Thyroid gland (tissue), 4 donors: ENCODE measurements at regions not wholly inside any gene's neighbourhood (a gene's known extent, or its start where the extent isn't known, plus 50 kb on each side); places are given as distances from the start of the nearest gene placed in this dataset.

Source experiments
- DNase-seq, 2 donors: peaks; one replicate each; pipeline ENCODE4 v3.0.0-alpha.2; 2019
- H3K27ac ChIP-seq, 3 donors: fragments of 200-600 bp; sonication (generic); 1 replicate in 2 of 3; 2 replicates in 1 of 3; pipeline ENCODE4 v1.5.1; 2016 to 2019; ENCODE audit warnings: mild to moderate bottlenecking in 1 of 3, moderate library complexity in 1 of 3
- H3K27me3 ChIP-seq: fragments of 200-600 bp; sonication (generic); one replicate; pipeline ENCODE4 v1.5.1; 2019
- H3K36me3 ChIP-seq, 2 donors: fragments of 200-600 bp; sonication (generic); one replicate each; pipeline ENCODE4 v1.5.1; 2016 to 2019
- H3K4me1 ChIP-seq, 2 donors: fragments of 200-600 bp; sonication (generic); one replicate each; pipeline ENCODE4 v1.5.1; 2017 to 2019
- H3K4me3 ChIP-seq, 3 donors: fragments of 200-600 bp; sonication (generic); replicated peaks in 1 of 3; 1 replicate in 2 of 3; 2 replicates in 1 of 3; pipeline ENCODE4 v1.5.1; 2016; ENCODE audit warnings: mild to moderate bottlenecking in 1 of 3
- H3K9me3 ChIP-seq: fragments of 200-600 bp; sonication (generic); one replicate; pipeline ENCODE4 v1.5.1; 2017
- POLR2A ChIP-seq, 2 donors: fragments of 450-650 bp; IDR thresholded peaks; one replicate each; pipeline ENCODE4 v1.6.1; 2017; ENCODE audit warnings: antibody characterized with exemption in 2 of 2, mild to moderate bottlenecking in 2 of 2, moderate library complexity in 1 of 2
- WGBS, 2 donors: methylation state at CpG; one replicate each; pipeline ENCODE4 v1.1.5; 2017; 5-methylcytosine and 5-hydroxymethylcytosine counted together
- intact Hi-C: fragments of 100-400 bp; cut with DNase I; formaldehyde crosslinking; loops from one replicate; pipeline ENCODE4 v1.15.1; 2023
- TF ChIP-seq, protein P1 (sequence below), 6 experiments: fragments of 200-600 bp in 3 of 6; fragments of 450-650 bp in 3 of 6; sonication (generic) in 3 of 6; IDR thresholded peaks; one replicate each; pipeline ENCODE4 v1.5.1; 2016 to 2019; ENCODE audit warnings: antibody characterized with exemption in 6 of 6, mild to moderate bottlenecking in 2 of 6, inconsistent platforms in 1 of 6, moderate library complexity in 1 of 6

DNA sequence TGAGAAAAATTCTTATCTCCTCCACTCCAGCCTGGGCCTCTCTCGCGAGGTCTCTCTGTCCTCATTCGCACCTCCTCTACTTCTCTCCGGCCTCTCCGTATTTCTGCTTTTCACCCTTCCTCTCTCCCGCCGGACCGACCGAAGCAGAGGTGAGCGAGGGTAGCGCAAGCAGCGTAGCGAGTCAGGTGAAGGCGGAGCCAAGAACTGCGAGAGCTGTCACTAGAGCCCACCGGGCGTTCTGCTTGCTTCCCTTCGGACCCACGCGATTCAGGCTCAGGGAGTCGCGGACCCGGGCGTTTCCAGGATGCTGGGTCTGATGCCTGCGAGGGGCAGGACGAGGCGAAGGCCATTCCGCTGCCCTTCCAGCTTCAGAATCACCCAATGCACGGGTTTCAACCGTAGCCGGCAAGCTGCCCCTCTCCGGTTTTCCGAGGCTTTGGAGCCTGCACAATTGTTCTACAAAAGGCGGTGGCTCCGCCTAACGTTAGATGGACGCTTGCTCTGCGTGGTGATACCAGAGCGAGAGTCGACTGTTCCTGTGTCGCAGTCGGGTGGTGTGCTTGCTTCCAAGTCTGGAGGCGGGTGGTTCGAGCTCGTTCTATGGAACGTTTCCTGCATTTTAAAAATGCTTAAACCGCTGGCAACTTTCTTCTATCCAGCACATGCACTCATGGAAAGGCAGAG, 310.2 kb downstream of the FAM72C start:
- WGBS, 2 donors: 5 to 10% methylated on average over 14 to 25 of the region's 47 CpGs

DNA sequence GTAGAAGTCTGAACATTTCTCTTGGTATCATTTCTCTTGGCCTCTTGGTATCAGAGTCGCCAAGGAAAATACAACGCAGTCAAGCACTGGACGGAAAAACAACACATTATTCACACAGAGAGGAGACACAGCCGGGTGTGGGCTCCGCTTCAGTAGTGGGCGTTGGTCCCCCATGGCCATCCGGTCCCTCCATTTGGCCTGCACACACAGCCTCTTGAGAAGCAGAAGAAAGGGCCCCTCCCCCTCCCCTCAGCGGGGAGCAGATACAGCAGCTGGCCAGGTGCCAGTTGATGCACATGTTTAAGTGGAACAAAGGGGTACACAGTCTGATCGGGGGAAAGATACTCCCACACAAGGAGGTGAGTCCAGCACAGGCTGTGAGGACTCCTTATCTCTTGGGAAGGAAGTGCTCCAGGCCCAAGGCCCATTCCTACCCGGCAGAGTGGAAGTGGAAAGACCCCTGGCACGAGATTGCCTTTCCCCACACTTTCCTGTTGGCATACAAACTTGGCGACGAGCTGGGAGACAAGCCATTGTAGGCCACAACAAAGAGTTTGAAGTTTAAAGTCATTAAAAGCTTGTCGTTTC, 311.3 kb downstream of the FAM72C start:
- Histone ChIP-seq H3K27ac (no peak overlapping the region), H3K4me1 (peaks cover 0 to 6% of the 10 kb centered on the region in 2 donors), H3K4me3 (no peak overlapping the region), H3K36me3 (no peaks in the 10 kb centered on the region), H3K9me3 (no peaks in the 10 kb centered on the region), H3K27me3 (no peaks in the 10 kb centered on the region)
- intact Hi-C loops: no loop called here
- 8 to 19% methylated on average over 9 to 13 of the region's 14 CpGs for WGBS, 2 donors
- no peak for TF ChIP-seq POLR2A (IDR thresholded peaks at IDR 0.05)
- TF ChIP-seq, protein P1, sequence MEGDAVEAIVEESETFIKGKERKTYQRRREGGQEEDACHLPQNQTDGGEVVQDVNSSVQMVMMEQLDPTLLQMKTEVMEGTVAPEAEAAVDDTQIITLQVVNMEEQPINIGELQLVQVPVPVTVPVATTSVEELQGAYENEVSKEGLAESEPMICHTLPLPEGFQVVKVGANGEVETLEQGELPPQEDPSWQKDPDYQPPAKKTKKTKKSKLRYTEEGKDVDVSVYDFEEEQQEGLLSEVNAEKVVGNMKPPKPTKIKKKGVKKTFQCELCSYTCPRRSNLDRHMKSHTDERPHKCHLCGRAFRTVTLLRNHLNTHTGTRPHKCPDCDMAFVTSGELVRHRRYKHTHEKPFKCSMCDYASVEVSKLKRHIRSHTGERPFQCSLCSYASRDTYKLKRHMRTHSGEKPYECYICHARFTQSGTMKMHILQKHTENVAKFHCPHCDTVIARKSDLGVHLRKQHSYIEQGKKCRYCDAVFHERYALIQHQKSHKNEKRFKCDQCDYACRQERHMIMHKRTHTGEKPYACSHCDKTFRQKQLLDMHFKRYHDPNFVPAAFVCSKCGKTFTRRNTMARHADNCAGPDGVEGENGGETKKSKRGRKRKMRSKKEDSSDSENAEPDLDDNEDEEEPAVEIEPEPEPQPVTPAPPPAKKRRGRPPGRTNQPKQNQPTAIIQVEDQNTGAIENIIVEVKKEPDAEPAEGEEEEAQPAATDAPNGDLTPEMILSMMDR (IDR thresholded peaks at IDR 0.05): no peak
- DNase-seq: no peak

More for the DNA sequence above, 310.2 kb downstream of the FAM72C start:
- Histone ChIP-seq H3K4me3 (no peak overlapping the region), H3K27ac (no peak overlapping the region), H3K9me3 (no peaks in the 10 kb centered on the region), H3K4me1 (peaks cover 0 to 6% of the 10 kb centered on the region in 2 donors), H3K27me3 (no peaks in the 10 kb centered on the region), H3K36me3 (no peaks in the 10 kb centered on the region)
- no peak for DNase-seq
- TF ChIP-seq, protein P1 (IDR thresholded peaks at IDR 0.05): no peak
- no peak for TF ChIP-seq POLR2A (IDR thresholded peaks at IDR 0.05)
- intact Hi-C loops: no loop called here

DNA sequence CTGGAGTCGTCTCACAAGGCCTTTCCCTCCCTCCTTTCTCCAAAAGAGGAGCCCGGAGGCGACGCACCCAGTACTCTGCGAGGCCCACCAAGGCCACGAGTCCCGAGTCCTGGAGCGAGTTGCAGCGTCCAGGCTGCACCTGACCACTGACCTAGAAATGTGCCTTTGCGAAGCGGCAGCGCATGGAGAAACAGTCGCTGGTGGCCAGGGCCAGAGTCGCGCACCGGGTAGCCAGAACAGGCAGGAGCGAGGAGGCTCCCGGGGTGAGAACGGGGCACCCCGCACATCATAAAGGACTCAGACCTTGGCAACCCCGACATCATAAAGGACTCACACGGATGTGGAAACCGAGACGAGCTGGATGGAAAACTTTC, 318.4 kb downstream of the FAM72C start:
- H3K36me3 ChIP-seq: no peaks in the 10 kb centered on the region
- DNase-seq: no peak
- H3K4me3 ChIP-seq: no peak overlapping the region
- TF ChIP-seq, protein P1 (IDR thresholded peaks at IDR 0.05): no peak
- TF ChIP-seq POLR2A (IDR thresholded peaks at IDR 0.05): no peak
- H3K27me3 ChIP-seq: no peaks in the 10 kb centered on the region
- intact Hi-C loops: no loop called here
- no peak overlapping the region for H3K27ac ChIP-seq
- 3% methylated on average over 19 of the region's 24 CpGs; no CpG with 5 or more reads in 1 of the 2 donors for WGBS, 2 donors
- no peaks in the 10 kb centered on the region for H3K4me1 ChIP-seq
- H3K9me3 ChIP-seq: no peaks in the 10 kb centered on the region

DNA sequence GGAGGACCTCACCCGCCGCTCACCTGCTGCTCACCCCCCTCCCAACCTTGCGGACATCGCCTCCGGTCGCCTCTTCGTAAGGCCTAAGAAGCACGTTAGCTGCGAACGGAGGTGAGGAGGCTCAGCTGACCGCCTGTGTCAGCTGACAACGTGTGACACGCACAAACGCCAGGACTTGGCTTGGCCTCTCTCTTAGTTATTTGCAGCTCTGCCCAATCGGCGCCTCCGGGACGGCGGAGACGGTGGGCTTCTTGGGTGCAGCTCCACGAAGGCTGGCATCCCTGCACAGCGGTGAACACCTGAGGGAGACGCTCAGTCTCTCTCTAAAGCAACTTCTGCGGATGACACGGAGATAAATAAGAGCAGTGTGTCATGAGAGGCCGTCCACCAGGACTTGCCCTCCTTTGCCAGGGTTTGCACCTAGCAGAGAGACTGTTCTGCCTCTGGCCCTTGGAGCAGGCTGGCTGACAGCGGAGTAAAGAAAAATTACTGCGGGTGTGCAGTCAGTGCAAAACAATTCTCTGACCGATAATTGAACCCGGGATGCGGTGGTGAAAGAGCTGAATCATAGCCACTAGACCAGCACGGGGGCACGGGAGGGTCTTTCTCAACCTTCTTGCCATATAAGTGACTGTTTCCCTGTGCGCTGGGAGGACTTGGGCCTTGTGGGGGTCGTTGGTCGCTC, 318.9 kb downstream of the FAM72C start:
- Histone ChIP-seq H3K4me1 (no peaks in the 10 kb centered on the region), H3K27ac (no peak overlapping the region), H3K9me3 (no peaks in the 10 kb centered on the region), H3K36me3 (no peaks in the 10 kb centered on the region), H3K4me3 (no peak overlapping the region), H3K27me3 (no peaks in the 10 kb centered on the region)
- intact Hi-C loops: no loop called here
- no peak for DNase-seq
- 17 to 20% methylated on average over 11 to 31 of the region's 36 CpGs for WGBS, 2 donors
- TF ChIP-seq, protein P1 (IDR thresholded peaks at IDR 0.05): no peak
- no peak for TF ChIP-seq POLR2A (IDR thresholded peaks at IDR 0.05)

DNA sequence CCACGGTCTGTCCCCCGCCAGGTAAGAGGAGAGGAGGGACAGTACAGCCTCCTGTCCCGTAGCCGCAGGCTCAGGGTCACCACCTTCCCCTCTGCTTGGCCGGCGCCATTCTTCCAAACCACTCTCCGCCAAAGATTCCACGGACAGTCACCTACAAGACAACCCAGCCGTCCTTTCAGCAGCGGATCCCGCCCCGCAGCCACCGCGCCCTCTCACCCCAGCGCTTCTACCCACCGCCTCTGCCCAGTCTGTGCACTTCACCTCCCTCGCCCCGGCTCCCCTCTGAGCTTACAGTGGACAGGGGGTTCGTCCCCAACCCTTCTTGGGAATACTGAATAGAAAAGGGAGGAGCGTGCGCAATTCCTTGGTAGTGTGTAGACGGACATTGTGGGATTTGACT, 319.6 kb downstream of the FAM72C start:
- H3K27ac ChIP-seq: no peak overlapping the region
- H3K4me3 ChIP-seq: no peak overlapping the region
- no peaks in the 10 kb centered on the region for H3K4me1 ChIP-seq
- WGBS, 2 donors: 5 to 11% methylated on average over 19 to 22 of the region's 22 CpGs
- H3K9me3 ChIP-seq: no peaks in the 10 kb centered on the region
- H3K27me3 ChIP-seq: no peaks in the 10 kb centered on the region
- no peaks in the 10 kb centered on the region for H3K36me3 ChIP-seq
- TF ChIP-seq, protein P1 (IDR thresholded peaks at IDR 0.05): no peak
- TF ChIP-seq POLR2A (IDR thresholded peaks at IDR 0.05): no peak
- intact Hi-C loops: no loop called here
- DNase-seq: no peak
